NT2/D1 (cell line): ENCODE measurements at regions not wholly inside any gene's neighbourhood (a gene's known extent, or its start where the extent isn't known, plus 50 kb on each side); places are given as distances from the start of the nearest gene placed in this dataset.
"Not testable (repeated sequence)": the region's sequence is repeated elsewhere in the genome, so short reads cannot be mapped to it uniquely, and the experiment has no call there.

Experiments
- DNase-seq: peaks from one replicate; pipeline ENCODE4 v3.0.0-alpha.2; 2011; ENCODE audit warnings: low read depth, low spot score
- H3K27me3 ChIP-seq: 2 replicates; pipeline ENCODE4 v1.6.0; 2011; ENCODE audit warnings: mild to moderate bottlenecking; ENCODE audit not compliant: insufficient read length, insufficient read depth
- H3K36me3 ChIP-seq: 2 replicates; pipeline ENCODE4 v1.6.1; 2011; ENCODE audit warnings: mild to moderate bottlenecking, low read length, mixed read lengths; ENCODE audit not compliant: insufficient read depth, insufficient read length
- H3K4me1 ChIP-seq: 2 replicates; pipeline ENCODE4 v1.5.1; 2011; ENCODE audit not compliant: insufficient read depth, insufficient read length
- H3K4me3 ChIP-seq: 2 replicates; pipeline ENCODE4 v1.5.1; 2011; ENCODE audit warnings: low read depth; ENCODE audit not compliant: insufficient read length
- H3K9ac ChIP-seq: 2 replicates; pipeline ENCODE4 v1.6.0; 2011; ENCODE audit warnings: low read depth; ENCODE audit not compliant: insufficient read length
- H3K9me3 ChIP-seq: 2 replicates; pipeline ENCODE4 v1.5.1; 2011; ENCODE audit warnings: mild to moderate bottlenecking, low read length; ENCODE audit not compliant: insufficient read depth
- SUZ12 ChIP-seq: IDR thresholded peaks from 2 replicates; pipeline ENCODE4 v1.6.1; 2011; ENCODE audit not compliant: insufficient read length, insufficient read depth; ENCODE audit errors: extremely low read depth
- YY1 ChIP-seq: IDR thresholded peaks from 2 replicates; pipeline ENCODE4 v1.6.1; 2011; ENCODE audit not compliant: insufficient read length, insufficient read depth
- ZNF274 ChIP-seq: IDR thresholded peaks from 2 replicates; pipeline ENCODE4 v1.6.1; 2011; ENCODE audit warnings: mild to moderate bottlenecking, low read depth, low read length

DNA sequence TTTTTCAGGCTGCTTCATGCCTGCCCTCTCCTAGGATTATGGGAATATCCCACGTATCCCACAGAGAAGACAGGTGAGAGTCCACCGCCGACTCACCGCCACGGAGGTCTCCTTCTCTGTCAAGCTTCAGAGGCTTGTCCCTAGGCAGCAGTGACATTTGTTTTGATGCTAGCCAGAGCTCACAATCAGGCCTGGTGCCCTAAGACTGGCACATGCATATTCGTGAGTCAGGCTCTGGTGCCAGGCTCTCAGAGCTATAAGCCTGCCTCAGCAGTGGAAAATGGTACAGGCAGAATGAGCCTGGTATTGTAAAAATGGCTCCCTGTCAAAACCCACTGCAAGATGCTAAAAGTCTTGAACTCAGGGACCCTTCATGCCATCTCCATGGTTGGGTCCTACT lies 65.5 kb downstream of the RBMY1A1 start:
- no peaks in the 10 kb centered on the region for H3K27me3 ChIP-seq
- no peak overlapping the region for H3K4me3 ChIP-seq
- H3K36me3 ChIP-seq: no peaks in the 10 kb centered on the region
- H3K9ac ChIP-seq: no peak overlapping the region
- no peak for DNase-seq
- no peaks in the 10 kb centered on the region for H3K4me1 ChIP-seq
- H3K9me3 ChIP-seq: no peaks in the 10 kb centered on the region
- no peak for TF ChIP-seq SUZ12
- no peak for TF ChIP-seq YY1
- TF ChIP-seq ZNF274: no peak

DNA sequence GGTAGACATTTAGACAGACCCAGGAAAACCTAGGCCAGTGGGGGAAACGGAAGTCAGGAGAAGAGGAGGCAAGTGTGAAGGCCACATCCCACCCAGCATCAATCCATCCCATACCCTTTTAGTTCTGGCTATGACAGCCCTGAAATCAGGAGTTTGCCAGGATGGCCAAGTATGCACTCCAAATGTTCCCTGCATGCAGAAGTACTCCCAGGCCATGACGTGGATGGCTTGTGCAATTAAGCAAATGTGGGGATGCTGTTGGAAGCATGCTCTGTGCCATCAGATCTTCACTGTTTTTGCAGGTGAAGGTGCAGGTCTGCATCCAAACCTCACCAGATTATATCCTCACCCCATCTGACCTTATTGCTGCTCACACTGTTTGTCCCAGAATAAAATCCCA lies 66.8 kb downstream of the RBMY1A1 start:
- no peaks in the 10 kb centered on the region for H3K36me3 ChIP-seq
- no peaks in the 10 kb centered on the region for H3K27me3 ChIP-seq
- H3K9me3 ChIP-seq: no peaks in the 10 kb centered on the region
- no peak overlapping the region for H3K9ac ChIP-seq
- no peaks in the 10 kb centered on the region for H3K4me1 ChIP-seq
- no peak for DNase-seq
- no peak for TF ChIP-seq SUZ12
- TF ChIP-seq YY1: no peak
- no peak for TF ChIP-seq ZNF274
- H3K4me3 ChIP-seq: no peak overlapping the region

DNA sequence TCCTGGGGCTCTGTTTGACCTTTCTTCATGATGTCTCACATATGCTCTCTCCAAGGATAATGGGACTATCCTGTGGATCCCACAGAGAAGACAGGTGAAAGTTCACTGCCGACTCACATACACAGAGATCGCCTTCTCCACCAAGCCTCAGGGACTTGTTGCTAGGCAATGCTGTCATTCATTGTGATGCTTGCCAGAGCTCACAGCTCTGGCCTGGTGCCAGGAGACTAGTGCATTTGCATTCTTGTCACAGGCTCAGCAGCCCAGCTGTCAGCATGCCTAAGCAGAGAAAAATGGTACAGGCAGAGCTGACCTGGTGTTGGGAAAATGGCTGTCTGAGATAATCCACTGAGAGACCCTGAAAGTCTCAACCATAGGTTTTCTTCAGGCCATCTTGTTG lies 67.9 kb downstream of the RBMY1A1 start:
- H3K9me3 ChIP-seq: no peaks in the 10 kb centered on the region
- H3K27me3 ChIP-seq: no peaks in the 10 kb centered on the region
- no peak overlapping the region for H3K9ac ChIP-seq
- TF ChIP-seq SUZ12 (no peak), YY1 (no peak), ZNF274 (no peak)
- no peaks in the 10 kb centered on the region for H3K36me3 ChIP-seq
- peak; percentile 51 for DNase-seq
- no peaks in the 10 kb centered on the region for H3K4me1 ChIP-seq
- no peak overlapping the region for H3K4me3 ChIP-seq

DNA sequence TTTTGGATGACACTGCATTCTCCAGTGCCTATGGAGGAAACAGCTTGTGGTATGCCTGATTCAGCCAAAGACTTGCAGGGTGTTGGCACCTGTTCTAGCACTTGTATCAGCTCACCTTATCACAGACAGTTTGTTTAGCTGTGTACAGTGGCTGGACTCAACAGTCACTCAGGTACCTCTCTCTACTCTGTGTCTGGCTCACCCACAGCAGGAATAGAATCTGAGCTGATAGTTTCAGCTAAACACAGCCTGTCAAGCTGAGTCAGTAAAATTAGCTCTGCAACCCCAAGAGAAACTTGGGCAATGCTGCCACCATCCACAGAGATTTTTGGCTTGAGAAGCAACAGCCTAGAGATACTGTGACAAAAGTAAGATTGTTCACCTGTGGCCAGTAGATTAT lies 101.5 kb downstream of the RBMY1A1 start:
- no peak for TF ChIP-seq ZNF274
- TF ChIP-seq YY1: no peak
- TF ChIP-seq SUZ12: no peak
- Histone ChIP-seq H3K36me3 (no peaks in the 10 kb centered on the region), H3K9me3 (no peaks in the 10 kb centered on the region), H3K4me3 (no peak overlapping the region), H3K27me3 (no peaks in the 10 kb centered on the region), H3K9ac (no peak overlapping the region), H3K4me1 (no peaks in the 10 kb centered on the region)
- DNase-seq: no peak

DNA sequence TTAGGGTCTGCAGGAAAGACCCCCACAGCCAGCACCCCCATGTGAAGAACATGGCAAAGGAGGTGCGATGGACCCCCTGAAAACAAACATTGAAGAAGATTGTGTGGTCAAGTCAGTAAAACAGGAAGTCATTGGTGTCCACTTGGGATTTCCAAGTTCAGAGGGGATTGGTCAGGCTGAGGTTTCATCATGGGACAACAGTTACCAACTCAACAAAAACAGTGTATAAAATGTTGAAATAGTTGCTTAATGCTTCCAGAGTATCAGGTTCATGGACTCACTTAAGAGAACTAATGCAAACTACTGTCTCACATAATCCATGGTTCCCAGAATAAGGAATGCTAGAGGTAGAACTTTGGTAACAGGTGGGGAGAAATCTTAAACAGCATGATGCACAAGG lies 115.8 kb downstream of the RBMY1A1 start:
- Histone ChIP-seq H3K9me3 (no peaks in the 10 kb centered on the region), H3K4me1 (no peaks in the 10 kb centered on the region), H3K36me3 (no peaks in the 10 kb centered on the region), H3K27me3 (no peaks in the 10 kb centered on the region), H3K4me3 (no peak overlapping the region), H3K9ac (no peak overlapping the region)
- TF ChIP-seq YY1: no peak
- no peak for TF ChIP-seq SUZ12
- no peak for TF ChIP-seq ZNF274
- no peak for DNase-seq

DNA sequence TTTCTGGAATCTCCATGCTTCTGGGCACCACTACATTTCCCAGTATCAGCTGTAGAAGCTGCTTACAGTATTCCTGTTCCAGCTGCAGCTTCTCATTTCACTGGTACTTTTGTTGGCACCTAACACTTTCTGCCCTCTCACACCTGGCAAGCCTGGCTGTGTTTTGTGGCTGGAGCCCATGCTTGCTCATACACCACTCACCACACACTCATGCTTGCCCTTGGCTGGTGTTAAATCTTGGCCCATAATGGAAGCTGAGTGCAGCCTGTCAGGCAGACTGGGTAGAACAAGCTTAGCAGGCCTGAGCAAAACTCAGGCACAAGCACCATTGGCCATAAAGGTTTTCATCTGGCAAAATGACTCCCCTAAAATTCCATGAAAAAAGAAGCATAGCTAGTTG lies 124.4 kb downstream of the RBMY1A1 start:
- H3K36me3 ChIP-seq, H3K27me3 ChIP-seq, H3K9me3 ChIP-seq, H3K9ac ChIP-seq, DNase-seq, H3K4me3 ChIP-seq, H3K4me1 ChIP-seq: not testable (repeated sequence)

DNA sequence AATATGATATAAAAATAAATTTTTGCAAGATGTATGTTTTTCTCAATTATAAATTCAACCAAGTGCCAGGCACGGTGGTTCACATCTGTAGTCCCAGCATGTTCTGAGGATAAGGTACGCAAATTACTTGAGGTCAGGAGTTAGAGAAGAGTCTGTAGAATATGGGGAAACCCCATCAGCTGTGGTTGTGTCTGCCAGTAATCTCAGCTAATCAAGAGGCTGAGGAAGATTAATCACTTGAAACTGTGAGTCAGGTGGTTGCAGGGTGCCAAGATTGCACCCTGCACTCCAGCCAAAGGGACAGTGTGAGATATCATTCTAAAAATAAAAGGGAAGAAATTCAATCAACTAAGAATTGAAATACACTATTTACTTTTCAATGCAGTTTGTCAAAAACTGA lies 144.9 kb downstream of the RBMY1A1 start:
- DNase-seq, H3K36me3 ChIP-seq, H3K9ac ChIP-seq, H3K4me3 ChIP-seq, H3K9me3 ChIP-seq, H3K4me1 ChIP-seq, H3K27me3 ChIP-seq: not testable (repeated sequence)

DNA sequence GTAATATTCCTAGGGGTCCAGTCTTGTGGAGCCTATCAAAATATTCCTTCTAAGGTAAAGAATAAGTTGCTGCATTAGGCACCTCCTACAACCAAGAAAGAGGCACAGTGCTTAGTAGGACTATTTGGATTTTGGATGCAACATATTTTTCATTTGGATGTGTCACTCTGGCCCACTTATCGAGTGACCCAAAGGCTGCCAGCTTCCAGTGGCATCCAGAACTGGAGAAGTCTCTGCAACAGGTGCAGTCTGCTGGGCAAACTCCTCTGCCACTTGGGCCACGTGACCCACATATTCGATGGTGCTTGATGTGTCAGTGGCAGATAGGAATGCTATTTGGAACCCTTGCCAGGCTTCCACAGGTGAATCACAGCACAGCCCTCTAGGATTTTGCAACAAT lies 151.7 kb downstream of the RBMY1A1 start:
- not testable (repeated sequence) for H3K27me3 ChIP-seq, H3K4me1 ChIP-seq, DNase-seq, H3K36me3 ChIP-seq, H3K9me3 ChIP-seq, H3K9ac ChIP-seq, H3K4me3 ChIP-seq

DNA sequence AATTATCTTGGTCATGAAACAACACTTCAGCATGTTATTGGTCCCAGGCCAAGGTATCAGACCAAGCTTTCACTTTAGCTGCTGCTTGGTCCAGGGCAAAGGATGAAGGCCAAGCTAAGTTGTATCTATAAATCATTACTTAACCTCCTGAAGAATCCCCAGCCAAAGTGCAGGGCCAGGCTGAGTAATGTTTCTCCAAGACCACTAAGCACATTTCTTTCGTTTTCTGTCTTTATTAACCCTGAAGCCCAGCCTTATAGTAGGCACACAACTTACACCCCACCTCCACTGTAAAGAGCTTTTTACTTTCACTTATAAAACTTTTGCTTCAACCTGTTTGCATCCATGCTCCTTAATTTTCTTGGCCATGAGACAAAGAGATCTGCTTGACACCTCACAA lies 167.3 kb downstream of the RBMY1A1 start:
- H3K4me3 ChIP-seq, H3K9ac ChIP-seq, DNase-seq, H3K27me3 ChIP-seq, H3K36me3 ChIP-seq, H3K9me3 ChIP-seq, H3K4me1 ChIP-seq: not testable (repeated sequence)

DNA sequence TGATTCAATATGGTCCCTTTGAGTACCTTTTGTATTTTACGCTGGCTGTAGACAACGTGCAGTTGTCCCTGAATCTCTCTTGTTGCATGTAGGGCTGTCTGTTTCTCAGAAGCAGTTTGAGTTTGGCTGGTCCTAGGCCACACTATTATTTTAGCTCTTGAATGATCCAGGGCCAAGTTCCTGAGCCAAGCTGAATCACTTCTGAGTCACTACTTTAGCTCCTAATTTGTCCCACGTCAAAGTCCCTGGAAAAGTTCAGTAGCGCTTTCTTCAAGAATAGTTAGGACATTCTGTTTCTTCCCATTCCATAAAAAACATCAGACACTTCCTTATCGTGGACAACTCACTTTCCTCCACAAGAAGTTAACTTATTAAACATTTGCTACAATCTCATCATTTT lies 168.2 kb downstream of the RBMY1A1 start:
- DNase-seq, H3K4me3 ChIP-seq, H3K36me3 ChIP-seq, H3K27me3 ChIP-seq, H3K4me1 ChIP-seq, H3K9me3 ChIP-seq, H3K9ac ChIP-seq: not testable (repeated sequence)
